Neuronal stem cell (in vitro differentiated cells): ENCODE measurements at regions not wholly inside any gene's neighbourhood (a gene's known extent, or its start where the extent isn't known, plus 50 kb on each side); places are given as distances from the start of the nearest gene placed in this dataset.

Source experiments
- DNase-seq: peaks from one replicate; pipeline ENCODE4 v3.0.0-alpha.2; 2013; ENCODE audit warnings: low spot score
- H2AFZ ChIP-seq: one replicate; pipeline ENCODE4 v1.6.1; 2013; ENCODE audit warnings: mild to moderate bottlenecking, low read length, inconsistent platforms
- H2AK5ac ChIP-seq: 2 replicates; pipeline ENCODE4 v1.6.1; 2013; ENCODE audit warnings: low read depth, mild to moderate bottlenecking, inconsistent platforms, low read length, moderate library complexity, mixed read lengths
- H2BK120ac ChIP-seq: 2 replicates; pipeline ENCODE4 v1.6.1; 2013; ENCODE audit warnings: low read depth, mild to moderate bottlenecking, inconsistent platforms, low read length, moderate library complexity, mixed read lengths
- H2BK12ac ChIP-seq: one replicate; pipeline ENCODE4 v1.6.1; 2013; ENCODE audit warnings: low read length, inconsistent platforms
- H2BK15ac ChIP-seq: 2 replicates; pipeline ENCODE4 v1.6.1; 2013; ENCODE audit warnings: mild to moderate bottlenecking, low read length, inconsistent platforms, mixed read lengths
- H2BK5ac ChIP-seq: one replicate; pipeline ENCODE4 v1.6.1; 2013; ENCODE audit warnings: inconsistent platforms, mild to moderate bottlenecking, low read length, moderate library complexity
- H3K14ac ChIP-seq: one replicate; pipeline ENCODE4 v1.6.1; 2013; ENCODE audit warnings: low read length, inconsistent platforms
- H3K18ac ChIP-seq: 2 replicates; pipeline ENCODE4 v1.6.1; 2013; ENCODE audit warnings: low read length, inconsistent platforms
- H3K23ac ChIP-seq: 2 replicates; pipeline ENCODE4 v1.6.1; 2013; ENCODE audit warnings: low read depth, mild to moderate bottlenecking, mixed read lengths, low read length, inconsistent platforms; ENCODE audit not compliant: poor library complexity
- H3K27ac ChIP-seq: replicated peaks from 3 replicates; pipeline ENCODE4 v1.5.1; 2013; ENCODE audit warnings: low read length, inconsistent platforms
- H3K27me3 ChIP-seq, 3 experiments: 2 replicates each; pipeline ENCODE4 v1.6.1; 2013; ENCODE audit warnings: low read length in 3 of 3, mild to moderate bottlenecking in 2 of 3, inconsistent platforms in 1 of 3, low read depth in 1 of 3, mixed read lengths in 1 of 3, moderate library complexity in 1 of 3; ENCODE audit not compliant: control insufficient read depth in 3 of 3, insufficient read depth in 3 of 3
- H3K36me3 ChIP-seq, 2 donors: replicated peaks in 1 of 2; 2 replicates each; pipeline ENCODE4 v1.6.1; 2013; ENCODE audit warnings: low read length in 2 of 2; ENCODE audit not compliant: control insufficient read depth in 2 of 2, insufficient read depth in 2 of 2
- H3K4ac ChIP-seq: 2 replicates; pipeline ENCODE4 v1.6.1; 2013; ENCODE audit warnings: inconsistent platforms, mild to moderate bottlenecking, low read length, moderate library complexity
- H3K4me1 ChIP-seq, 2 donors: 1 replicate in 1 of 2; 2 replicates in 1 of 2; pipeline ENCODE4 v1.6.1; 2013; ENCODE audit warnings: low read length in 2 of 2, low read depth in 1 of 2; ENCODE audit not compliant: control insufficient read depth in 2 of 2, insufficient read depth in 1 of 2
- H3K4me2 ChIP-seq: one replicate; pipeline ENCODE4 v1.6.1; 2013; ENCODE audit warnings: mild to moderate bottlenecking, low read length, inconsistent platforms; ENCODE audit not compliant: insufficient read depth, poor library complexity, severe bottlenecking
- H3K4me3 ChIP-seq, 2 donors: 2 replicates each; pipeline ENCODE4 v1.5.1; 2013; ENCODE audit warnings: low read length in 2 of 2, mild to moderate bottlenecking in 2 of 2, inconsistent platforms in 1 of 2, moderate library complexity in 1 of 2
- H3K79me1 ChIP-seq: one replicate; pipeline ENCODE4 v1.6.1; 2013; ENCODE audit warnings: low read depth, mild to moderate bottlenecking, inconsistent platforms, low read length, moderate library complexity
- H3K9ac ChIP-seq: one replicate; pipeline ENCODE4 v1.6.1; 2013; ENCODE audit warnings: mild to moderate bottlenecking, low read depth, low read length, inconsistent platforms; ENCODE audit not compliant: poor library complexity
- H3K9me3 ChIP-seq, 2 donors: replicated peaks in 1 of 2; 2 replicates each; pipeline versions ENCODE3 to v1.6.1; 2013; ENCODE audit warnings: low read length in 2 of 2, mild to moderate bottlenecking in 2 of 2, inconsistent platforms in 1 of 2, low read depth in 1 of 2, mixed read lengths in 1 of 2, moderate library complexity in 1 of 2; ENCODE audit not compliant: control insufficient read depth in 2 of 2, insufficient read depth in 1 of 2
- H4K8ac ChIP-seq: one replicate; pipeline ENCODE4 v1.6.1; 2013; ENCODE audit warnings: low read depth, mild to moderate bottlenecking, inconsistent platforms, low read length, moderate library complexity
- H4K91ac ChIP-seq: one replicate; pipeline ENCODE4 v1.6.1; 2013; ENCODE audit warnings: low read length, low read depth, mild to moderate bottlenecking, inconsistent platforms; ENCODE audit not compliant: poor library complexity
- WGBS, 2 donors: extraction: QIAGEN DNeasy Blood & Tissue Kit; methylation state at CpG; one replicate each; pipeline ENCODE4 v1.1.7; 2013; ENCODE audit warnings: missing lambda C conversion rate in 2 of 2, mixed read lengths in 1 of 2; ENCODE audit not compliant: insufficient read length in 2 of 2, insufficient replicate concordance in 1 of 2; ENCODE audit errors: extremely low coverage in 2 of 2; 5-methylcytosine and 5-hydroxymethylcytosine counted together

DNA sequence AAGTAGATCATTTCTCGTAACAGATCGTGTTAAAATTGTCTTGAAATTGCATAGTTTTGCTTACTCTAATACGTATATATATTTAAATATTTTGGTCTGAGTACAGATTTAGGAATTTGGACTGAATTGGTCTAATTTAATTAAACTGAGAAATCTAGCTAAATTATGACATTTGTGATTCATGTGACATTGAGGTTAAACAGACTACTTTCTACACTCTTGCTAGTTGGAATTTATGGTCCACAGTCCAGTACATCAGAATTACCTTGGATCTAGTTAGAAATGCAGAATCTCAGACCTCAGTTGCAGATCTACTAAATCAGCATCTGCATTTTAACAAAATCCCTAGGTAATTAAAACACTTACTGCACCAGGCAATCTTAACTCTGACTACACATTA, 609.7 kb upstream of the GOLIM4 start:
- Histone ChIP-seq H2BK120ac (no peak overlapping the region), H3K23ac (no peak overlapping the region), H2AFZ (no peak overlapping the region), H3K79me1 (no peaks in the 10 kb centered on the region), H3K4me1 (peaks cover 0 to 4% of the 10 kb centered on the region in 2 donors), H3K27ac (no peak overlapping the region), H3K36me3 (peaks cover 0 to 18% of the 10 kb centered on the region in 2 donors), H3K9ac (no peak overlapping the region), H3K27me3 (no peaks in the 10 kb centered on the region), H3K4me2 (no peak overlapping the region), H2BK15ac (no peak overlapping the region), H3K4me3 (no peak overlapping the region), H2BK5ac (no peak overlapping the region), H3K9me3 (no peaks in the 10 kb centered on the region), H3K18ac (no peak overlapping the region), H3K14ac (no peak overlapping the region), H3K4ac (no peak overlapping the region), H2AK5ac (no peak overlapping the region), H2BK12ac (no peak overlapping the region), H4K91ac (no peak overlapping the region), H4K8ac (no peak overlapping the region)
- WGBS, 2 donors, result no CpG with 5 or more reads among the region's 3 CpGs
- DNase-seq, result no peak

DNA sequence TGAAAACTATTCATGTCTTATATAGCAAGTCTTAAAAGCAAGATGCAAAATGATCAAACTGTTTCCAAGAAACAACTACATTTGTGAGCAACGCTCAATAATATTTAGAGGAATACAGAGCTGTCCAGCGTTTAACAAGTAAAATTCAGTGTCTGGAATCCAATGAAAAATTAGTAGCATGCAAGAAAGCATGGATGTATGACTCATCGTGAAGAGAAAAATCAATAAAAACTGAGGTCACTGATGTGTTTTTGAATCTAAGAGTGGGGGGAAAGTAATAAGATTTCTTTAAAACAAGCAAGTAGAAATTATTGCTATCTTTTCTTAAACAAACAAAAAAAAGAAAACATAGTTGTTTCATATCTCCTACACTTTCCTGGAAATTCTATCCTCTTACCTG, 600.3 kb upstream of the GOLIM4 start:
- Histone ChIP-seq H3K4ac (no peak overlapping the region), H3K9ac (no peak overlapping the region), H4K8ac (no peak overlapping the region), H3K36me3 (peaks cover 0 to 4% of the 10 kb centered on the region in 2 donors), H2BK15ac (no peak overlapping the region), H4K91ac (no peak overlapping the region), H3K18ac (no peak overlapping the region), H2BK12ac (no peak overlapping the region), H3K9me3 (no peaks in the 10 kb centered on the region), H3K27ac (no peak overlapping the region), H3K4me3 (no peak overlapping the region), H3K4me1 (peaks cover 0 to 3% of the 10 kb centered on the region in 2 donors), H3K23ac (no peak overlapping the region), H3K4me2 (no peak overlapping the region), H3K79me1 (no peaks in the 10 kb centered on the region), H2AK5ac (no peak overlapping the region), H3K27me3 (no peaks in the 10 kb centered on the region), H2AFZ (no peak overlapping the region), H3K14ac (no peak overlapping the region), H2BK5ac (no peak overlapping the region), H2BK120ac (no peak overlapping the region)
- no peak for DNase-seq
- WGBS, 2 donors, result no CpG with 5 or more reads among the region's 3 CpGs

DNA sequence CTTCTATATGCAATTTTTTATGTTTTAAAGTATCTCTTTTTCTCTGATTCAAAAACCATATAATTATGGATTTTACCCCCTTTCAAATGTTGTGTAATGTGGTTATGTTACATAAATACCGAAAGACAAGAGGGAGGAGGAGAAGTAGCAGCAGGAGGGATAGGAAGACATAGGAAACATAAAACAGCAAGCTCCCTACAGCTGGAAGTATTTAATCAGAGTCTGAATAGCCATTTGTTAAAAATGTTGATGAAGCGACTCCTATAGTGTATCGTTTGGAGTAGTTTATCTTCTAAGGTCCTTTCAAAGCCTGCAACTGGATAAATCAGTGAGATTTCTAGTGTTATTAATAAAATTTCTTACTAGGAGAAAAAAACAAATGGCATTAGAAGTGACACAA, 598.1 kb upstream of the GOLIM4 start:
- no CpG with 5 or more reads among the region's 3 CpGs for WGBS, 2 donors
- no peaks in the 10 kb centered on the region for H3K9me3 ChIP-seq
- no peak overlapping the region for H3K4ac ChIP-seq
- H2BK12ac ChIP-seq, result no peak overlapping the region
- H4K91ac ChIP-seq, result no peak overlapping the region
- no peak overlapping the region for H3K14ac ChIP-seq
- no peak overlapping the region for H3K4me3 ChIP-seq
- H3K9ac ChIP-seq, result no peak overlapping the region
- H3K27ac ChIP-seq, result no peak overlapping the region
- no peak overlapping the region for H2AFZ ChIP-seq
- peaks cover 0 to 3% of the 10 kb centered on the region in 2 donors for H3K4me1 ChIP-seq
- no peak overlapping the region for H3K4me2 ChIP-seq
- no peak overlapping the region for H2BK120ac ChIP-seq
- no peak overlapping the region for H2AK5ac ChIP-seq
- H2BK5ac ChIP-seq, result no peak overlapping the region
- no peak overlapping the region for H4K8ac ChIP-seq
- no peaks in the 10 kb centered on the region for H3K36me3 ChIP-seq
- DNase-seq, result no peak
- no peaks in the 10 kb centered on the region for H3K27me3 ChIP-seq
- no peaks in the 10 kb centered on the region for H3K79me1 ChIP-seq
- H3K18ac ChIP-seq, result no peak overlapping the region
- H3K23ac ChIP-seq, result no peak overlapping the region
- no peak overlapping the region for H2BK15ac ChIP-seq

DNA sequence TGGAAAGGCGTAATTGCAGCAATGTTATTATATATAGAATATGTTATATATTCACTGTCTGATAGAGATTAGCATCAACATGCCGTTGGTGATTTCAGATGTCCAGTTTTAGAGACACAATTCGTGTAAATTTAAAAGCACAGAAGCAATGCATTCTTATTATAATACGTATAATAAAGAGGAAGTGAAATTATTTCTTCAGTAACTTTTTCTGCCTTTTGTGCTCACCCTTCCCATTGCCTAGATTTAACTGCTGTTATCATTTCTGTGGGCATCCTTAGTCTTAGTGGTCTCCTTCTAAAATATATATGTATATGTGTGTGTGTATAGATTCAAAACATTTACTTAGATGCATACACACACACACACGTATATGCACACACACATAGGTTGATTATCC, 592.5 kb upstream of the GOLIM4 start:
- Histone ChIP-seq H3K27me3 (no peaks in the 10 kb centered on the region), H3K4me3 (no peak overlapping the region), H3K79me1 (no peaks in the 10 kb centered on the region), H3K4me1 (peaks cover 0 to 3% of the 10 kb centered on the region in 2 donors), H2AFZ (no peak overlapping the region), H2BK5ac (no peak overlapping the region), H3K9me3 (no peaks in the 10 kb centered on the region), H2BK12ac (no peak overlapping the region), H3K4me2 (no peak overlapping the region), H3K18ac (no peak overlapping the region), H3K23ac (no peak overlapping the region), H3K9ac (no peak overlapping the region), H2BK120ac (no peak overlapping the region), H3K27ac (no peak overlapping the region), H3K14ac (no peak overlapping the region), H4K91ac (no peak overlapping the region), H4K8ac (no peak overlapping the region), H3K36me3 (no peaks in the 10 kb centered on the region), H2BK15ac (no peak overlapping the region), H3K4ac (no peak overlapping the region), H2AK5ac (no peak overlapping the region)
- no CpG with 5 or more reads among the region's 5 CpGs for WGBS, 2 donors
- no peak for DNase-seq
